HL-60 (cell line): ENCODE measurements at regions not wholly inside any gene's neighbourhood (a gene's known extent, or its start where the extent isn't known, plus 50 kb on each side); places are given as distances from the start of the nearest gene placed in this dataset.

Experiments used
- DNase-seq, 2 experiments: peaks; one replicate each; pipeline ENCODE4 v3.0.0-alpha.2; 2010 to 2020; ENCODE audit warnings: low read depth in 1 of 2, low spot score in 1 of 2
- H3K27ac ChIP-seq: fragments of 250-450 bp; sonication (Bioruptor Pico); replicated peaks from 2 replicates; pipeline ENCODE4 v1.5.1; 2020; ENCODE audit warnings: mild to moderate bottlenecking, moderate library complexity
- H3K27me3 ChIP-seq: fragments of 250-450 bp; sonication (Bioruptor Pico); 2 replicates; pipeline ENCODE4 v1.5.1; 2021; ENCODE audit warnings: mild to moderate bottlenecking, moderate library complexity; ENCODE audit not compliant: insufficient read depth, poor library complexity, severe bottlenecking
- H3K4me3 ChIP-seq: replicated peaks from 2 replicates; pipeline ENCODE4 v1.5.1; 2011; ENCODE audit warnings: mild to moderate bottlenecking, control low read depth, low read length; ENCODE audit not compliant: insufficient read depth
- CTCF ChIP-seq: IDR thresholded peaks from one replicate; pipeline ENCODE4 v1.5.1; 2011; ENCODE audit warnings: low read length, control low read depth, inconsistent platforms; ENCODE audit not compliant: insufficient read depth
- GABPA ChIP-seq: IDR thresholded peaks from 2 replicates; pipeline ENCODE4 v1.6.1; 2012; ENCODE audit warnings: low read depth
- POLR2AphosphoS5 ChIP-seq: IDR thresholded peaks from 2 replicates; pipeline ENCODE4 v1.6.1; 2012; ENCODE audit warnings: low read depth
- SPI1 ChIP-seq: IDR thresholded peaks from 2 replicates; pipeline ENCODE4 v1.6.1; 2012; ENCODE audit warnings: low read depth, mild to moderate bottlenecking, borderline replicate concordance
- TF ChIP-seq, protein P1 (sequence below): IDR thresholded peaks from 2 replicates; pipeline ENCODE4 v1.6.1; 2012; ENCODE audit warnings: low read depth; ENCODE audit not compliant: insufficient replicate concordance

DNA sequence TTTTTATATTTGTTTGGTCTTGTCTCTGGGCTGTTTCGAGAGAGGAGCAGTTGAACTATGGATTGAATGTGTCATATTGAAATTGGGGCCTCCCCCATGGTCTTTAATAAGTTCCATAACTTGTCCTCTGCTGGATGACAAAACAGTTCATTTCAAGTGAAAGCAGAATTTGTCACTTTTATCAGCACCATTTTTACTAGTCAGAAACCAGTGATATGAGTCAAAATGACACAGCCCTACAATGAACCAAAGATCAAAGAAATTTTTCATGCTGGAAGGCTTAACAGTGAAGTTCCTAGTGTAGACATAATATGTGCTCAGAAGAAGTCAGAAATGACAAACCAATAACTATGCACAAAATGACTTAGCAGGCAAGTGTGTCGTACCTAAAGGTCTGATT is 133.6 kb upstream of the VWC2 start:
- no peak for TF ChIP-seq POLR2AphosphoS5
- TF ChIP-seq, protein P1, sequence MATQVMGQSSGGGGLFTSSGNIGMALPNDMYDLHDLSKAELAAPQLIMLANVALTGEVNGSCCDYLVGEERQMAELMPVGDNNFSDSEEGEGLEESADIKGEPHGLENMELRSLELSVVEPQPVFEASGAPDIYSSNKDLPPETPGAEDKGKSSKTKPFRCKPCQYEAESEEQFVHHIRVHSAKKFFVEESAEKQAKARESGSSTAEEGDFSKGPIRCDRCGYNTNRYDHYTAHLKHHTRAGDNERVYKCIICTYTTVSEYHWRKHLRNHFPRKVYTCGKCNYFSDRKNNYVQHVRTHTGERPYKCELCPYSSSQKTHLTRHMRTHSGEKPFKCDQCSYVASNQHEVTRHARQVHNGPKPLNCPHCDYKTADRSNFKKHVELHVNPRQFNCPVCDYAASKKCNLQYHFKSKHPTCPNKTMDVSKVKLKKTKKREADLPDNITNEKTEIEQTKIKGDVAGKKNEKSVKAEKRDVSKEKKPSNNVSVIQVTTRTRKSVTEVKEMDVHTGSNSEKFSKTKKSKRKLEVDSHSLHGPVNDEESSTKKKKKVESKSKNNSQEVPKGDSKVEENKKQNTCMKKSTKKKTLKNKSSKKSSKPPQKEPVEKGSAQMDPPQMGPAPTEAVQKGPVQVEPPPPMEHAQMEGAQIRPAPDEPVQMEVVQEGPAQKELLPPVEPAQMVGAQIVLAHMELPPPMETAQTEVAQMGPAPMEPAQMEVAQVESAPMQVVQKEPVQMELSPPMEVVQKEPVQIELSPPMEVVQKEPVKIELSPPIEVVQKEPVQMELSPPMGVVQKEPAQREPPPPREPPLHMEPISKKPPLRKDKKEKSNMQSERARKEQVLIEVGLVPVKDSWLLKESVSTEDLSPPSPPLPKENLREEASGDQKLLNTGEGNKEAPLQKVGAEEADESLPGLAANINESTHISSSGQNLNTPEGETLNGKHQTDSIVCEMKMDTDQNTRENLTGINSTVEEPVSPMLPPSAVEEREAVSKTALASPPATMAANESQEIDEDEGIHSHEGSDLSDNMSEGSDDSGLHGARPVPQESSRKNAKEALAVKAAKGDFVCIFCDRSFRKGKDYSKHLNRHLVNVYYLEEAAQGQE = no peak
- no peak for TF ChIP-seq SPI1
- no peak for TF ChIP-seq GABPA
- TF ChIP-seq CTCF = no peak
- H3K27ac ChIP-seq = no peak overlapping the region
- no peak overlapping the region for H3K4me3 ChIP-seq
- DNase-seq = no peak
- H3K27me3 ChIP-seq = no peaks in the 10 kb centered on the region

GRCh38 chr7:49643321-49643720 is 130.1 kb upstream of the VWC2 start:
- TF ChIP-seq, protein P1 = no peak
- TF ChIP-seq GABPA = no peak
- TF ChIP-seq CTCF = no peak
- no peak for TF ChIP-seq SPI1
- TF ChIP-seq POLR2AphosphoS5 = no peak
- no peak for DNase-seq
- Histone ChIP-seq H3K4me3 (no peak overlapping the region), H3K27ac (no peak overlapping the region), H3K27me3 (no peaks in the 10 kb centered on the region)

GRCh38 chr7:49643736-49644135 is 129.7 kb upstream of the VWC2 start:
- Histone ChIP-seq H3K27ac (no peak overlapping the region), H3K27me3 (no peaks in the 10 kb centered on the region), H3K4me3 (no peak overlapping the region)
- TF ChIP-seq CTCF = no peak
- TF ChIP-seq POLR2AphosphoS5 = no peak
- TF ChIP-seq, protein P1 = no peak
- no peak for TF ChIP-seq SPI1
- no peak for TF ChIP-seq GABPA
- DNase-seq = no peak
